DND-41 (cell line): ENCODE measurements at regions not wholly inside any gene's neighbourhood (a gene's known extent, or its start where the extent isn't known, plus 50 kb on each side); places are given as distances from the start of the nearest gene placed in this dataset.

ENCODE experiments used
- ATAC-seq: fragments of 200-7000 bp; cut with Tn5 transposase; 3 replicates; pipeline ENCODE4 v1.9.1; 2021; ENCODE audit warnings: low read depth; ENCODE audit not compliant: insufficient read depth
- DNase-seq: peaks from one replicate; pipeline ENCODE4 v3.0.0-alpha.2; 2020
- H2AFZ ChIP-seq: 2 replicates; pipeline ENCODE4 v1.6.0; 2012; ENCODE audit warnings: low read depth, low read length
- H3K27ac ChIP-seq: 2 replicates; pipeline ENCODE4 v1.5.1; 2012; ENCODE audit warnings: low read length, inconsistent platforms
- H3K27me3 ChIP-seq: fragments of 200-600 bp; sonication (generic); 2 replicates; pipeline ENCODE4 v1.6.0; 2012; ENCODE audit warnings: low read length, mild to moderate bottlenecking, inconsistent platforms; ENCODE audit not compliant: insufficient read depth, poor library complexity
- H3K36me3 ChIP-seq: 2 replicates; pipeline ENCODE4 v1.5.1; 2012; ENCODE audit warnings: low read length, inconsistent platforms; ENCODE audit not compliant: insufficient read depth
- H3K4me1 ChIP-seq: 2 replicates; pipeline ENCODE4 v1.5.1; 2012; ENCODE audit warnings: mild to moderate bottlenecking, low read length; ENCODE audit not compliant: insufficient read depth
- H3K4me2 ChIP-seq: 2 replicates; pipeline ENCODE4 v1.6.0; 2012; ENCODE audit warnings: mild to moderate bottlenecking, moderate library complexity, low read length, inconsistent platforms; ENCODE audit not compliant: insufficient read depth
- H3K4me3 ChIP-seq, 2 experiments: fragments of 200-600 bp in 1 of 2; shearing (Covaris generic) in 1 of 2; 2 replicates each; pipeline ENCODE4 v1.5.1; 2012 to 2016; ENCODE audit warnings: inconsistent platforms in 2 of 2, low read length in 2 of 2, mild to moderate bottlenecking in 2 of 2, low read depth in 1 of 2, moderate library complexity in 1 of 2
- H3K79me2 ChIP-seq: 2 replicates; pipeline ENCODE4 v1.6.0; 2012; ENCODE audit warnings: low read length, inconsistent platforms; ENCODE audit not compliant: insufficient read depth
- H3K9ac ChIP-seq: 2 replicates; pipeline ENCODE4 v1.6.0; 2012; ENCODE audit warnings: low read depth, mild to moderate bottlenecking, inconsistent platforms, low read length, moderate library complexity
- H3K9me3 ChIP-seq: 2 replicates; pipeline ENCODE4 v1.5.1; 2012; ENCODE audit warnings: low read length, moderate library complexity, mild to moderate bottlenecking, inconsistent platforms; ENCODE audit not compliant: insufficient read depth, severe bottlenecking
- H4K20me1 ChIP-seq: 2 replicates; pipeline ENCODE4 v1.6.0; 2012; ENCODE audit warnings: low read length; ENCODE audit not compliant: insufficient read depth
- EZH2 ChIP-seq: IDR thresholded peaks from 3 replicates; pipeline ENCODE4 v1.6.1; 2012; ENCODE audit warnings: borderline replicate concordance, low read depth, mild to moderate bottlenecking, moderate library complexity, low read length, inconsistent platforms; ENCODE audit not compliant: severe bottlenecking
- TF ChIP-seq, protein P1 (sequence below): IDR thresholded peaks from 2 replicates; pipeline ENCODE4 v1.5.1; 2012; ENCODE audit warnings: borderline replicate concordance, low read length, moderate library complexity, mild to moderate bottlenecking; ENCODE audit not compliant: poor library complexity, severe bottlenecking; ENCODE audit errors: extremely low read depth

DNA sequence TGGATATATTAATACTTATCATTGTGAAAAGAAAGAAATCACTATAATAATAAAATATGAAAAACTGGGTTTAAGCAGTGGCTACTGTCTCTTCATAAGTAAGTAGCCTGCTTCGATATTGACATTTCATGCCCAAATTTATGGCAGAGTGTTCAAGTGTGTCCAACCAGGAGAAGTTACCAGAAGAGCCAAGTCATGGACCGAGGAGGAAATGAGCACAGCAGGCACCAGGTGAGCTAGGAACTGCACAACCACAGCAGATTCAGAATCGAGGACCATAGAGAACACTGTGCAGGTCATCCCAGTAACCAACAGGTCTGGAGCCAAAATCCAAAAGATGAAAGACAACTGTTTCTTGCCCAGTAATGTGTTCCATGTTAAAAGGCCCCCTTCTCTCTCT, 79.9 kb upstream of the ABCB5 start:
- Histone ChIP-seq H3K79me2 (no peaks in the 10 kb centered on the region), H3K9me3 (no peaks in the 10 kb centered on the region), H3K36me3 (no peaks in the 10 kb centered on the region), H3K9ac (no peak overlapping the region), H3K27me3 (peaks cover 4% of the 10 kb centered on the region), H4K20me1 (no peaks in the 10 kb centered on the region), H3K4me3 (no peak overlapping the region), H3K4me1 (no peaks in the 10 kb centered on the region), H2AFZ (no peak overlapping the region), H3K4me2 (no peak overlapping the region), H3K27ac (no peak overlapping the region)
- TF ChIP-seq EZH2: no peak
- TF ChIP-seq, protein P1, sequence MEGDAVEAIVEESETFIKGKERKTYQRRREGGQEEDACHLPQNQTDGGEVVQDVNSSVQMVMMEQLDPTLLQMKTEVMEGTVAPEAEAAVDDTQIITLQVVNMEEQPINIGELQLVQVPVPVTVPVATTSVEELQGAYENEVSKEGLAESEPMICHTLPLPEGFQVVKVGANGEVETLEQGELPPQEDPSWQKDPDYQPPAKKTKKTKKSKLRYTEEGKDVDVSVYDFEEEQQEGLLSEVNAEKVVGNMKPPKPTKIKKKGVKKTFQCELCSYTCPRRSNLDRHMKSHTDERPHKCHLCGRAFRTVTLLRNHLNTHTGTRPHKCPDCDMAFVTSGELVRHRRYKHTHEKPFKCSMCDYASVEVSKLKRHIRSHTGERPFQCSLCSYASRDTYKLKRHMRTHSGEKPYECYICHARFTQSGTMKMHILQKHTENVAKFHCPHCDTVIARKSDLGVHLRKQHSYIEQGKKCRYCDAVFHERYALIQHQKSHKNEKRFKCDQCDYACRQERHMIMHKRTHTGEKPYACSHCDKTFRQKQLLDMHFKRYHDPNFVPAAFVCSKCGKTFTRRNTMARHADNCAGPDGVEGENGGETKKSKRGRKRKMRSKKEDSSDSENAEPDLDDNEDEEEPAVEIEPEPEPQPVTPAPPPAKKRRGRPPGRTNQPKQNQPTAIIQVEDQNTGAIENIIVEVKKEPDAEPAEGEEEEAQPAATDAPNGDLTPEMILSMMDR: no peak
- no peak for ATAC-seq
- no peak for DNase-seq

GRCh38 chr7:20539201-20539600, 76.3 kb upstream of the ABCB5 start:
- Histone ChIP-seq H2AFZ (no peak overlapping the region), H3K79me2 (no peaks in the 10 kb centered on the region), H3K27ac (no peak overlapping the region), H3K4me2 (no peak overlapping the region), H3K9ac (no peak overlapping the region), H3K36me3 (no peaks in the 10 kb centered on the region), H4K20me1 (no peaks in the 10 kb centered on the region), H3K4me1 (no peaks in the 10 kb centered on the region), H3K4me3 (no peak overlapping the region), H3K9me3 (no peaks in the 10 kb centered on the region), H3K27me3 (no peaks in the 10 kb centered on the region)
- DNase-seq: no peak
- TF ChIP-seq, protein P1: peak; percentile 36
- no peak for TF ChIP-seq EZH2
- ATAC-seq: no peak

GRCh38 chr7:20541608-20542349, 73.7 kb upstream of the ABCB5 start:
- TF ChIP-seq EZH2: no peak
- TF ChIP-seq, protein P1: no peak

DNA sequence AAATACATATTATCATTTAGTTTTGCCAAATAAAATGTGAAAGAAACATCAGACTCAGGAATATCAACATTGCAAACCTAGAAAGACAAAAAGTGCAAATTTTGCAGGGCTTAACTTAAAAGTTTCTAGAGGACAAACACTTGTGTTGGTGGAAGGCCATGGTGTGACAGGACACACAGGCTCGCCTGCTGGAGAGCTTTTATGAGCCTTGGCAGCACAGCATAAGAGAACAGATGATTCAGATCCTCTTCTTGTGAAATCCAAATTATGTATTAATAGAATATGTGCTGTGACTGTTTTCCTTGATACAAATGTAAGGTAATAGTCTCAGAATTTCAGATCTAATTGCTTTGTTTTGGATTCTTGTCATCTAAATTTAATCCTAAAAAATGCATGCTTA, 72.9 kb upstream of the ABCB5 start:
- Histone ChIP-seq H3K9ac (no peak overlapping the region), H3K4me1 (no peaks in the 10 kb centered on the region), H3K27ac (no peak overlapping the region), H3K4me2 (no peak overlapping the region), H3K79me2 (no peaks in the 10 kb centered on the region), H3K27me3 (no peaks in the 10 kb centered on the region), H3K9me3 (no peaks in the 10 kb centered on the region), H4K20me1 (no peaks in the 10 kb centered on the region), H3K36me3 (no peaks in the 10 kb centered on the region), H3K4me3 (no peak overlapping the region), H2AFZ (no peak overlapping the region)
- ATAC-seq: no peak
- no peak for DNase-seq
- TF ChIP-seq, protein P1: no peak
- TF ChIP-seq EZH2: no peak

More at GRCh38 chr7:20541608-20542349, 73.7 kb upstream of the ABCB5 start:
- ATAC-seq: no peak
- Histone ChIP-seq H3K79me2 (no peaks in the 10 kb centered on the region), H2AFZ (no peak overlapping the region), H3K36me3 (no peaks in the 10 kb centered on the region), H3K27me3 (no peaks in the 10 kb centered on the region), H3K4me2 (no peak overlapping the region), H3K27ac (no peak overlapping the region), H4K20me1 (no peaks in the 10 kb centered on the region), H3K4me3 (no peak overlapping the region), H3K4me1 (no peaks in the 10 kb centered on the region), H3K9me3 (no peaks in the 10 kb centered on the region), H3K9ac (no peak overlapping the region)
- DNase-seq: no peak
